HG03135 (cell line): ENCODE measurements at regions not wholly inside any gene's neighbourhood (a gene's known extent, or its start where the extent isn't known, plus 50 kb on each side); places are given as distances from the start of the nearest gene placed in this dataset.

Experiments
- ATAC-seq: cut with Tn5 transposase; IDR thresholded peaks from one replicate; pipeline ENCODE4 v1.9.1; 2021; ENCODE audit warnings: mild to moderate bottlenecking, moderate library complexity; ENCODE audit not compliant: unreplicated experiment

GRCh38 chr7:131010717-131011431, 276.9 kb upstream of the KLF14 start:
- no peak for ATAC-seq

- ATAC-seq, result no peak
Measured at GRCh38 chr7:131011432-131011742, 277.4 kb upstream of the KLF14 start.

GRCh38 chr7:131011976-131012375, 278.0 kb upstream of the KLF14 start:
- no peak for ATAC-seq

- no peak for ATAC-seq
Measured at GRCh38 chr7:131012477-131013031, 278.5 kb upstream of the KLF14 start.

GRCh38 chr7:131013716-131014115, 279.7 kb upstream of the KLF14 start:
- no peak for ATAC-seq

GRCh38 chr7:131014906-131015656, 281.1 kb upstream of the KLF14 start:
- ATAC-seq, result no peak

- ATAC-seq, result no peak
Measured at GRCh38 chr7:131015657-131015958, 281.6 kb upstream of the KLF14 start.

GRCh38 chr7:131016230-131016629, 282.2 kb upstream of the KLF14 start:
- no peak for ATAC-seq

GRCh38 chr7:131019351-131019750, 285.3 kb upstream of the KLF14 start:
- no peak for ATAC-seq

- ATAC-seq, result peak; percentile 32
Measured at GRCh38 chr7:131020759-131021261, 286.8 kb upstream of the KLF14 start.

GRCh38 chr7:131021460-131021859, 287.5 kb upstream of the KLF14 start:
- peak; percentile 44 for ATAC-seq

- no peak for ATAC-seq
Measured at GRCh38 chr7:131021902-131022301, 287.9 kb upstream of the KLF14 start.

GRCh38 chr7:131026297-131027000, 292.4 kb upstream of the KLF14 start:
- ATAC-seq, result no peak

- ATAC-seq, result no peak
Measured at GRCh38 chr7:131027287-131027773, 293.3 kb upstream of the KLF14 start.

- ATAC-seq, result no peak
Measured at GRCh38 chr7:131028295-131028694, 294.3 kb upstream of the KLF14 start.

GRCh38 chr7:131029002-131029401, 295.0 kb upstream of the KLF14 start:
- ATAC-seq, result no peak

GRCh38 chr7:131031099-131031868, 296.4 kb upstream of the MKLN1 start:
- peak; percentile 62 for ATAC-seq

- no peak for ATAC-seq
Measured at GRCh38 chr7:131032786-131033185, 294.9 kb upstream of the MKLN1 start.

- ATAC-seq, result no peak
Measured at GRCh38 chr7:131034166-131034881, 293.4 kb upstream of the MKLN1 start.
